Hepatocyte (in vitro differentiated cells): ENCODE measurements at regions not wholly inside any gene's neighbourhood (a gene's known extent, or its start where the extent isn't known, plus 50 kb on each side); places are given as distances from the start of the nearest gene placed in this dataset.

ENCODE experiments used
- EZH2 ChIP-seq: fragments of 200-600 bp; sonication (generic); IDR thresholded peaks from 2 replicates; pipeline ENCODE4 v1.6.1; 2016; ENCODE audit warnings: antibody characterized with exemption, mild to moderate bottlenecking, borderline replicate concordance
- EZH2phosphoT487 ChIP-seq: fragments of 200-600 bp; sonication (generic); IDR thresholded peaks from one replicate; pipeline ENCODE4 v1.6.1; 2018; ENCODE audit warnings: antibody characterized with exemption, mild to moderate bottlenecking, low read depth, moderate library complexity; ENCODE audit not compliant: unreplicated experiment, severe bottlenecking
- TF ChIP-seq, protein P1 (sequence below): fragments of 200-600 bp; sonication (generic); IDR thresholded peaks from 2 replicates; pipeline ENCODE4 v1.5.1; 2016; ENCODE audit warnings: antibody characterized with exemption, mild to moderate bottlenecking; ENCODE audit not compliant: poor library complexity

DNA sequence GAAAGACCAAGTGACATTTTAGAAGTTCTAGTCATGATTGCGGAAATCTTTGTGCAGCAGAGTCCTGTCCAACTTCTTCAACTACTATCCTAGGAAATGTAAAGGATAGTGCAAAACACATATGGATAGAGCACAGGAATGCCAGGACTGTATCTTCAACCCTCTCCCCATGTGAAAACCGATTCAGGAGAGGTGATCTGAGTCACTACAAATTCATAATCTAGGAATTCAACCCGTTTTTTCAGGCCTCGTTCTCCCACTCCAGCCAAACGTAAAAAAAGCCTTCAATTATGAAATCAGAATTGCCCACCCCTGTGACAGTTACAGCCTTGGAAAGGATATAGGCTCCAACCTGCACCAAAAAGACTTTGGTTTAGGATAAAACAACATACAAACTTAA, 52.9 kb upstream of the RGS1 start:
- no peak for TF ChIP-seq EZH2
- TF ChIP-seq, protein P1, sequence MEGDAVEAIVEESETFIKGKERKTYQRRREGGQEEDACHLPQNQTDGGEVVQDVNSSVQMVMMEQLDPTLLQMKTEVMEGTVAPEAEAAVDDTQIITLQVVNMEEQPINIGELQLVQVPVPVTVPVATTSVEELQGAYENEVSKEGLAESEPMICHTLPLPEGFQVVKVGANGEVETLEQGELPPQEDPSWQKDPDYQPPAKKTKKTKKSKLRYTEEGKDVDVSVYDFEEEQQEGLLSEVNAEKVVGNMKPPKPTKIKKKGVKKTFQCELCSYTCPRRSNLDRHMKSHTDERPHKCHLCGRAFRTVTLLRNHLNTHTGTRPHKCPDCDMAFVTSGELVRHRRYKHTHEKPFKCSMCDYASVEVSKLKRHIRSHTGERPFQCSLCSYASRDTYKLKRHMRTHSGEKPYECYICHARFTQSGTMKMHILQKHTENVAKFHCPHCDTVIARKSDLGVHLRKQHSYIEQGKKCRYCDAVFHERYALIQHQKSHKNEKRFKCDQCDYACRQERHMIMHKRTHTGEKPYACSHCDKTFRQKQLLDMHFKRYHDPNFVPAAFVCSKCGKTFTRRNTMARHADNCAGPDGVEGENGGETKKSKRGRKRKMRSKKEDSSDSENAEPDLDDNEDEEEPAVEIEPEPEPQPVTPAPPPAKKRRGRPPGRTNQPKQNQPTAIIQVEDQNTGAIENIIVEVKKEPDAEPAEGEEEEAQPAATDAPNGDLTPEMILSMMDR = no peak
- TF ChIP-seq EZH2phosphoT487 = no peak
